ENCODE measurements at regions not wholly inside any gene's neighbourhood (a gene's known extent, or its start where the extent isn't known, plus 50 kb on each side); places are given as distances from the start of the nearest gene placed in this dataset.
"Not testable (repeated sequence)": the region's sequence is repeated elsewhere in the genome, so short reads cannot be mapped to it uniquely, and the experiment has no call there.

DNA sequence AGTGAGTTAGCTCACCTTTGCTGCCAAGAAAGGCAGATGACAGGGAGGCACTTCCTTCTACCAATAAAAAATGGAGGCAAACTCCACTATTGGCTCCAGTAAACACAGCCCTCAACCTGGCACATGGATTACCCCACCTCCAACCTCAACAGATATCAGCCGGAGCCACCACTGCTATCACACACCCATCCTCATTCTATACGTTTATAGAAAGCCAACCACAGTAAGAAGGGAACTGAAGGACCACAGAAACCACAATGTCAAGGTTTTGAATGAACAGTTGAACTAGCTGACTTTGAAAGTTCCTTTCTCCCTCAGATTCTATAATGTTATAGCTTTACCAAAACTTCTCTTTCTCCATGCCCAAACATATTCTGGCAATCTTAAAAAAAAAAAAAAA is 526.2 kb downstream of the UQCRFS1 start:
- FAIRE-seq: no peak
- TF ChIP-seq NPAS2 (CRISPR knock-in tag; IDR thresholded peaks at IDR 0.05; ENCODE audit: borderline replicate concordance) (no peak), JUN (IDR thresholded peaks at IDR 0.05) (no peak), ZFP36 (IDR thresholded peaks at IDR 0.05; ENCODE audit: borderline replicate concordance, partially characterized antibody) (no peak), POLR2A (IDR thresholded peaks at IDR 0.05; ENCODE audit: low read length) (no peak), POLR2AphosphoS2 (conservative IDR thresholded peaks at IDR 0.05; ENCODE audit: low read length) (no peak), HOXA7 (CRISPR knock-in tag; IDR thresholded peaks at IDR 0.05) (no peak), ZNF302 (CRISPR knock-in tag; IDR thresholded peaks at IDR 0.05) (no peak), EHF (CRISPR knock-in tag; IDR thresholded peaks at IDR 0.05) (no peak)
- TF ChIP-seq, protein P1, sequence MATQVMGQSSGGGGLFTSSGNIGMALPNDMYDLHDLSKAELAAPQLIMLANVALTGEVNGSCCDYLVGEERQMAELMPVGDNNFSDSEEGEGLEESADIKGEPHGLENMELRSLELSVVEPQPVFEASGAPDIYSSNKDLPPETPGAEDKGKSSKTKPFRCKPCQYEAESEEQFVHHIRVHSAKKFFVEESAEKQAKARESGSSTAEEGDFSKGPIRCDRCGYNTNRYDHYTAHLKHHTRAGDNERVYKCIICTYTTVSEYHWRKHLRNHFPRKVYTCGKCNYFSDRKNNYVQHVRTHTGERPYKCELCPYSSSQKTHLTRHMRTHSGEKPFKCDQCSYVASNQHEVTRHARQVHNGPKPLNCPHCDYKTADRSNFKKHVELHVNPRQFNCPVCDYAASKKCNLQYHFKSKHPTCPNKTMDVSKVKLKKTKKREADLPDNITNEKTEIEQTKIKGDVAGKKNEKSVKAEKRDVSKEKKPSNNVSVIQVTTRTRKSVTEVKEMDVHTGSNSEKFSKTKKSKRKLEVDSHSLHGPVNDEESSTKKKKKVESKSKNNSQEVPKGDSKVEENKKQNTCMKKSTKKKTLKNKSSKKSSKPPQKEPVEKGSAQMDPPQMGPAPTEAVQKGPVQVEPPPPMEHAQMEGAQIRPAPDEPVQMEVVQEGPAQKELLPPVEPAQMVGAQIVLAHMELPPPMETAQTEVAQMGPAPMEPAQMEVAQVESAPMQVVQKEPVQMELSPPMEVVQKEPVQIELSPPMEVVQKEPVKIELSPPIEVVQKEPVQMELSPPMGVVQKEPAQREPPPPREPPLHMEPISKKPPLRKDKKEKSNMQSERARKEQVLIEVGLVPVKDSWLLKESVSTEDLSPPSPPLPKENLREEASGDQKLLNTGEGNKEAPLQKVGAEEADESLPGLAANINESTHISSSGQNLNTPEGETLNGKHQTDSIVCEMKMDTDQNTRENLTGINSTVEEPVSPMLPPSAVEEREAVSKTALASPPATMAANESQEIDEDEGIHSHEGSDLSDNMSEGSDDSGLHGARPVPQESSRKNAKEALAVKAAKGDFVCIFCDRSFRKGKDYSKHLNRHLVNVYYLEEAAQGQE (IDR thresholded peaks at IDR 0.05): no peak
- TF ChIP-seq, protein P2, sequence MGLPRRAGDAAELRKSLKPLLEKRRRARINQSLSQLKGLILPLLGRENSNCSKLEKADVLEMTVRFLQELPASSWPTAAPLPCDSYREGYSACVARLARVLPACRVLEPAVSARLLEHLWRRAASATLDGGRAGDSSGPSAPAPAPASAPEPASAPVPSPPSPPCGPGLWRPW (IDR thresholded peaks at IDR 0.05): no peak
- TF ChIP-seq, protein P3, sequence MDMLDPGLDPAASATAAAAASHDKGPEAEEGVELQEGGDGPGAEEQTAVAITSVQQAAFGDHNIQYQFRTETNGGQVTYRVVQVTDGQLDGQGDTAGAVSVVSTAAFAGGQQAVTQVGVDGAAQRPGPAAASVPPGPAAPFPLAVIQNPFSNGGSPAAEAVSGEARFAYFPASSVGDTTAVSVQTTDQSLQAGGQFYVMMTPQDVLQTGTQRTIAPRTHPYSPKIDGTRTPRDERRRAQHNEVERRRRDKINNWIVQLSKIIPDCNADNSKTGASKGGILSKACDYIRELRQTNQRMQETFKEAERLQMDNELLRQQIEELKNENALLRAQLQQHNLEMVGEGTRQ (IDR thresholded peaks at IDR 0.05): no peak

DNA sequence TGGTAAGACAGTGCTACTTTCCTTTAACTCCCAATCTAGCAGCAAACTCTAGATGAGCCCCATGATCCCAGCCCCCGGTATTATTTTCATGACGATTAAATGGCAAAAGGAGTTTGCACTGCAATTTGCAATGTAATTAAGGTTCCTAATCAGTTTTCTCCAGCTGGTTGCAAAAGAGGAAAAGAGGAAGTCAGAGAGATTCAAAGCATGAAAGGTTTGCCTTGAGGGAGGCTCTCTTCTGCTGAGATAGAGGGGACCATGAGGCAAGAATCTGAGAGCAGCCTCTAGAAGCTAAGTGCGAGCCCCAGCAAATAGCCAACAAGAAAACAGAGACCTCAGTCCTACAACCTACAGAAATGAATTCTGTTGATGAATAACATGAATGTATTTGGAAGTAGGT is 527.1 kb downstream of the UQCRFS1 start:
- ATAC-seq (no peak), DNase-seq (ENCODE audit: low read depth in 1 of 2, low spot score in 1 of 2) (no peak), FAIRE-seq (no peak)
- 19% methylated on average over 3 of the region's 3 CpGs for WGBS (ENCODE audit: missing lambda C conversion rate)
- no peaks in the 10 kb centered on the region for H3K9me3 ChIP-seq
- no peak overlapping the region for H3K27ac ChIP-seq
- TF ChIP-seq MAZ (IDR thresholded peaks at IDR 0.05; ENCODE audit: borderline replicate concordance, low read depth, low read length): no peak
- TF ChIP-seq EP300 (IDR thresholded peaks at IDR 0.05): no peak
- no peak for TF ChIP-seq EHF (CRISPR knock-in tag; IDR thresholded peaks at IDR 0.05)
- TF ChIP-seq POLR2A (IDR thresholded peaks at IDR 0.05; ENCODE audit: low read length): no peak
- no peak for TF ChIP-seq CHD2 (IDR thresholded peaks at IDR 0.05; ENCODE audit: low read length, partially characterized antibody)
- TF ChIP-seq ZC3H11A (IDR thresholded peaks at IDR 0.05): no peak
- TF ChIP-seq, protein P4, sequence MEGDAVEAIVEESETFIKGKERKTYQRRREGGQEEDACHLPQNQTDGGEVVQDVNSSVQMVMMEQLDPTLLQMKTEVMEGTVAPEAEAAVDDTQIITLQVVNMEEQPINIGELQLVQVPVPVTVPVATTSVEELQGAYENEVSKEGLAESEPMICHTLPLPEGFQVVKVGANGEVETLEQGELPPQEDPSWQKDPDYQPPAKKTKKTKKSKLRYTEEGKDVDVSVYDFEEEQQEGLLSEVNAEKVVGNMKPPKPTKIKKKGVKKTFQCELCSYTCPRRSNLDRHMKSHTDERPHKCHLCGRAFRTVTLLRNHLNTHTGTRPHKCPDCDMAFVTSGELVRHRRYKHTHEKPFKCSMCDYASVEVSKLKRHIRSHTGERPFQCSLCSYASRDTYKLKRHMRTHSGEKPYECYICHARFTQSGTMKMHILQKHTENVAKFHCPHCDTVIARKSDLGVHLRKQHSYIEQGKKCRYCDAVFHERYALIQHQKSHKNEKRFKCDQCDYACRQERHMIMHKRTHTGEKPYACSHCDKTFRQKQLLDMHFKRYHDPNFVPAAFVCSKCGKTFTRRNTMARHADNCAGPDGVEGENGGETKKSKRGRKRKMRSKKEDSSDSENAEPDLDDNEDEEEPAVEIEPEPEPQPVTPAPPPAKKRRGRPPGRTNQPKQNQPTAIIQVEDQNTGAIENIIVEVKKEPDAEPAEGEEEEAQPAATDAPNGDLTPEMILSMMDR (IDR thresholded peaks at IDR 0.05): no peak
- TF ChIP-seq SREBF2 (IDR thresholded peaks at IDR 0.05): no peak
- no peak for TF ChIP-seq ESRRA (IDR thresholded peaks at IDR 0.05; ENCODE audit: borderline replicate concordance, low read length)
- no peak for TF ChIP-seq TP53 (CRISPR knock-in tag; IDR thresholded peaks at IDR 0.05)
- TF ChIP-seq, protein P5, sequence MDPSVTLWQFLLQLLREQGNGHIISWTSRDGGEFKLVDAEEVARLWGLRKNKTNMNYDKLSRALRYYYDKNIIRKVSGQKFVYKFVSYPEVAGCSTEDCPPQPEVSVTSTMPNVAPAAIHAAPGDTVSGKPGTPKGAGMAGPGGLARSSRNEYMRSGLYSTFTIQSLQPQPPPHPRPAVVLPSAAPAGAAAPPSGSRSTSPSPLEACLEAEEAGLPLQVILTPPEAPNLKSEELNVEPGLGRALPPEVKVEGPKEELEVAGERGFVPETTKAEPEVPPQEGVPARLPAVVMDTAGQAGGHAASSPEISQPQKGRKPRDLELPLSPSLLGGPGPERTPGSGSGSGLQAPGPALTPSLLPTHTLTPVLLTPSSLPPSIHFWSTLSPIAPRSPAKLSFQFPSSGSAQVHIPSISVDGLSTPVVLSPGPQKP (IDR thresholded peaks at IDR 0.05; ENCODE audit: low read depth, low read length): no peak
- TF ChIP-seq NPAS2 (CRISPR knock-in tag; IDR thresholded peaks at IDR 0.05; ENCODE audit: borderline replicate concordance): no peak
- no peak for TF ChIP-seq RAD21 (conservative IDR thresholded peaks at IDR 0.05 in 1 of 2, IDR thresholded peaks at IDR 0.05 in 1 of 2)
- no peak for TF ChIP-seq CHD4 (IDR thresholded peaks at IDR 0.05; ENCODE audit: borderline replicate concordance)
- TF ChIP-seq RNF2 (IDR thresholded peaks at IDR 0.05; ENCODE audit: borderline replicate concordance, low read depth): no peak
- CTCF ChIA-PET: interaction anchor here (0.5 kb wide), 1 partner anchor 57 kb away, joined by 3 read pairs; no protein-coding TSS in a partner anchor
- no peak overlapping the region for H3K4me2 ChIP-seq
- no peaks in the 10 kb centered on the region for H3K4me1 ChIP-seq
- no peak overlapping the region for H3K4me3 ChIP-seq
- POLR2A ChIA-PET: no interaction called here

More for the DNA sequence above, 526.2 kb downstream of the UQCRFS1 start:
- no peaks in the 10 kb centered on the region for H3K9me3 ChIP-seq
- WGBS (ENCODE audit: missing lambda C conversion rate): 3% methylated on average over 2 of the region's 2 CpGs
- no peak overlapping the region for H3K4me3 ChIP-seq
- DNase-seq (ENCODE audit: low read depth in 1 of 2, low spot score in 1 of 2) (no peak), ATAC-seq (no peak)
- ChIA-PET CTCF (interaction anchor here (1.0 kb wide), 1 partner anchor 12 kb away, joined by 3 read pairs; no protein-coding TSS in a partner anchor), POLR2A (no interaction called here)
- H3K4me1 ChIP-seq: no peaks in the 10 kb centered on the region
- no peak overlapping the region for H3K27ac ChIP-seq
- no peak overlapping the region for H3K4me2 ChIP-seq

DNA sequence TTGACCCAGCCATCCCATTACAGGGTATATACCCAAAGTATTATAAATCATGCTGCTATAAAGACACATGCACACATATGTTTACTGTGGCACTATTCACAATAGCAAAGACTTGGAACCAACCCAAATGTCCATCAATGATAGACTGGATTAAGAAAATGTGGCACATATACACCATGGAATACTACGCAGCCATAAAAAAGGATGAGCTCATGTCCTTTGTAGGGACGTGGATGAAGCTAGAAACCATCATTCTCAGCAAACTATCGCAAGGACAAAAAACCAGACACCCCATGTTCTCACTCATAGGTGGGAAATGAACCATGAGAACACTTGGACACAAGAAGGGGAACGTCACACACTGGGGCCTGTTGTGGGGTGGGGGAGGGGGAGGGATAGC is 527.9 kb downstream of the UQCRFS1 start:
- 11% methylated on average over 4 of the region's 4 CpGs for WGBS (ENCODE audit: missing lambda C conversion rate)
- H3K4me2 ChIP-seq; FAIRE-seq; DNase-seq (ENCODE audit: low read depth in 1 of 2, low spot score in 1 of 2); CTCF ChIA-PET; H3K9me3 ChIP-seq; H3K4me1 ChIP-seq; POLR2A ChIA-PET; ATAC-seq; H3K4me3 ChIP-seq; H3K27ac ChIP-seq: not testable (repeated sequence)

Measured in A549 (cell line).